ENCODE measurements at regions not wholly inside any gene's neighbourhood (a gene's known extent, or its start where the extent isn't known, plus 50 kb on each side); places are given as distances from the start of the nearest gene placed in this dataset.

- Histone ChIP-seq H3K4me2 (ENCODE audit: insufficient read depth, low read length) (no peak overlapping the region), H3K27ac (ENCODE audit: insufficient read depth, low read depth, low read length) (no peak overlapping the region), H3K9ac (replicated peaks; ENCODE audit: extremely low read depth, insufficient read depth, low read length) (no peak overlapping the region), H3K36me3 (ENCODE audit: control insufficient read depth in 2 of 2, extremely low read depth in 1 of 2, insufficient read depth in 2 of 2, low read length in 2 of 2) (no peaks in the 10 kb centered on the region), H3K4me1 (ENCODE audit: control insufficient read depth, extremely low read depth, insufficient read depth, low read length) (peaks cover 3% of the 10 kb centered on the region), H3K4me3 (replicated peaks in 1 of 3; ENCODE audit: insufficient read depth in 1 of 3, low read depth in 1 of 3, low read length in 3 of 3) (no peak overlapping the region), H3K79me2 (ENCODE audit: control insufficient read depth, insufficient read depth, low read length) (no peaks in the 10 kb centered on the region), H3K27me3 (ENCODE audit: control insufficient read depth in 2 of 2, insufficient read depth in 2 of 2, low read length in 2 of 2) (peaks cover 0 to 3% of the 10 kb centered on the region in 2 experiments), H4K20me1 (replicated peaks; ENCODE audit: control insufficient read depth, extremely low read depth, insufficient read depth, low read length) (no peaks in the 10 kb centered on the region), H3K9me1 (replicated peaks; ENCODE audit: control insufficient read depth, extremely low read depth, insufficient read depth, low read length) (no peaks in the 10 kb centered on the region), H2AFZ (ENCODE audit: low read depth, low read length) (no peak overlapping the region), H3K9me3 (replicated peaks; ENCODE audit: control insufficient read depth, insufficient read depth, low read length) (no peaks in the 10 kb centered on the region)
- DNase-seq (ENCODE audit: low read depth, low spot score) = no peak
- ChIA-PET CTCF (interaction anchor here (0.8 kb wide), 1 partner anchor 11 kb away, joined by 3 read pairs; no protein-coding TSS in a partner anchor), POLR2A (no interaction called here)
- BruUV-seq (replicated peaks) = no TSS peak
- no peak for FAIRE-seq
- no peak for TF ChIP-seq JUN (IDR thresholded peaks at IDR 0.05; ENCODE audit: borderline replicate concordance, insufficient read depth, insufficient read length, low read depth)
- no peak for TF ChIP-seq MYC (IDR thresholded peaks at IDR 0.05; ENCODE audit: low read depth, low read length)
- TF ChIP-seq MAX (IDR thresholded peaks at IDR 0.05; ENCODE audit: insufficient read depth, insufficient read length) = no peak
- no peak for TF ChIP-seq EZH2 (IDR thresholded peaks at IDR 0.05; ENCODE audit: borderline replicate concordance, low read depth, low read length, severe bottlenecking)
- no peak for TF ChIP-seq GATA2 (IDR thresholded peaks at IDR 0.05; ENCODE audit: insufficient read depth, insufficient read length, low read depth, low read length)
- TF ChIP-seq FOS (IDR thresholded peaks at IDR 0.05; ENCODE audit: borderline replicate concordance, insufficient read depth, low read length) = no peak
- TF ChIP-seq CTCF (IDR thresholded peaks at IDR 0.05; ENCODE audit: extremely low read depth in 1 of 2, insufficient read depth in 1 of 2, low read depth in 1 of 2, low read length in 2 of 2) = no peak
- TF ChIP-seq POLR2A (IDR thresholded peaks at IDR 0.05; ENCODE audit: low read depth, low read length) = no peak
- no peak for TF ChIP-seq POLR2AphosphoS5 (IDR thresholded peaks at IDR 0.05; ENCODE audit: insufficient read depth, low read depth, low read length)
- intact Hi-C loops (cut with micrococcal nuclease) = no loop called here
- dilution Hi-C loops (cut with MboI; ENCODE audit: extremely low pct_ligation_motif_present, low sequenced_read_pairs) = no loop called here
Measured at GRCh38 chr4:17072483-17072882, 174.0 kb upstream of the LDB2 start.
